ENCODE measurements at regions not wholly inside any gene's neighbourhood (a gene's known extent, or its start where the extent isn't known, plus 50 kb on each side); places are given as distances from the start of the nearest gene placed in this dataset.

DNA sequence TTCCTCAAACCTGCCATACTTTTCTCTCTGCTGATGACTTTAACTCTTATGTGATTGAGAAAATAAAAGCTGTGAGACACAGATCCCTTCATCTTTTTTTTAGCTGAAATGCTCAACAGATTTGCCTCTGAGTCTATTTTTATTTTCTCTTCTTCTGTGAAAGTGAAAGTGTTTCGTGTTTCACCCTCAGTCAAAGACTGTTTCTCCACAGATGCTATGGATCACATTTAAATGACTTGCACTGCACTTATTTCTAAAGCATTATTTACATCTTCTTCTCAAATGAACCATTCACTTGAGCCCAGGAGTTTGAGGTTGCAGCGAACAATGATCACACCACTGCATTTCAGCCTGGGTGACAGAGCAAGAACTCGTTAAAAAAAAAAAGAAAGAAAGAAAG lies 890.1 kb upstream of the PCDH20 start:
- TF ChIP-seq, protein P1, sequence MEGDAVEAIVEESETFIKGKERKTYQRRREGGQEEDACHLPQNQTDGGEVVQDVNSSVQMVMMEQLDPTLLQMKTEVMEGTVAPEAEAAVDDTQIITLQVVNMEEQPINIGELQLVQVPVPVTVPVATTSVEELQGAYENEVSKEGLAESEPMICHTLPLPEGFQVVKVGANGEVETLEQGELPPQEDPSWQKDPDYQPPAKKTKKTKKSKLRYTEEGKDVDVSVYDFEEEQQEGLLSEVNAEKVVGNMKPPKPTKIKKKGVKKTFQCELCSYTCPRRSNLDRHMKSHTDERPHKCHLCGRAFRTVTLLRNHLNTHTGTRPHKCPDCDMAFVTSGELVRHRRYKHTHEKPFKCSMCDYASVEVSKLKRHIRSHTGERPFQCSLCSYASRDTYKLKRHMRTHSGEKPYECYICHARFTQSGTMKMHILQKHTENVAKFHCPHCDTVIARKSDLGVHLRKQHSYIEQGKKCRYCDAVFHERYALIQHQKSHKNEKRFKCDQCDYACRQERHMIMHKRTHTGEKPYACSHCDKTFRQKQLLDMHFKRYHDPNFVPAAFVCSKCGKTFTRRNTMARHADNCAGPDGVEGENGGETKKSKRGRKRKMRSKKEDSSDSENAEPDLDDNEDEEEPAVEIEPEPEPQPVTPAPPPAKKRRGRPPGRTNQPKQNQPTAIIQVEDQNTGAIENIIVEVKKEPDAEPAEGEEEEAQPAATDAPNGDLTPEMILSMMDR (conservative IDR thresholded peaks at IDR 0.05; ENCODE audit: low read depth, low read length): no peak
- no peak overlapping the region for H3K4me3 ChIP-seq (ENCODE audit: low read depth, low read length)
- DNase-seq (ENCODE audit: low read depth): no peak

DNA sequence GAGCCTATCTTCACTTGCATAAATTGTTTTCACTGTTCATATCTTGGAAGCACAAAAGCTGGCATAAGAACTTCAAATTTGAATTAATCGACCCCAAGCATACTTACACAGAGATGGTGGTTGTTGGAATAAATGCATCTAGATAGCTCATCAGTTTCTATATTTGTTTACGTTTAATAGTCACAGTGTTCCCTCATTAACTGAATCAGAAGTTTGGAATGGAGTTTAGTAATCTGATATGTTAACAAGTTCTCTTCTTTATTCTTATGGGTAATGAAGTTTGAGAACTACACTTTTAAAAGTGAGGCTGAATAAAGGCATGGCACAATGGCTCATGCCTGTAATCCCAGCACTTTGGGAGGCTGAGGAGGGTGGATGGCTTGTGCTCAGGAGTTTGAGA lies 886.7 kb upstream of the PCDH20 start:
- DNase-seq (ENCODE audit: low read depth): no peak
- no peak overlapping the region for H3K4me3 ChIP-seq (ENCODE audit: low read depth, low read length)
- TF ChIP-seq, protein P1 (conservative IDR thresholded peaks at IDR 0.05; ENCODE audit: low read depth, low read length): no peak

DNA sequence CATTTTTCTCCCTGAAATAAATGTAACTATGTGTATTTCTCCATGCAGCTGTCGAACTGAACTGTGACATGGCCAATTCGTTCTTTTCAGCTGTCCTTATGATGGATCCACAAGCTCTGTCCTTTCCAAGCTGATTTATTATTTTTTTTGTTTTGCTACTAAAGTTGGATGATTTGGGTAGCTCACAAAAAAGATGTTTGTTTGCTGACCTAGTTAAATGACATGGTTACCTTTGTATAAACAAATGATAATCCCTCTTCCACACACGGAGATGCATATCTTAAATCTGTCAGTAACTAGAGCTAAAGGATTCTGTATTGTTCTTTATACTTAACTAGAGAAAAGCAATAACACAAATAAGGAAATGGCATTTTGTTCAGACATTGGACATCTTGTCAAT lies 884.3 kb upstream of the PCDH20 start:
- H3K4me3 ChIP-seq (ENCODE audit: low read depth, low read length): no peak overlapping the region
- TF ChIP-seq, protein P1 (conservative IDR thresholded peaks at IDR 0.05; ENCODE audit: low read depth, low read length): no peak
- no peak for DNase-seq (ENCODE audit: low read depth)

DNA sequence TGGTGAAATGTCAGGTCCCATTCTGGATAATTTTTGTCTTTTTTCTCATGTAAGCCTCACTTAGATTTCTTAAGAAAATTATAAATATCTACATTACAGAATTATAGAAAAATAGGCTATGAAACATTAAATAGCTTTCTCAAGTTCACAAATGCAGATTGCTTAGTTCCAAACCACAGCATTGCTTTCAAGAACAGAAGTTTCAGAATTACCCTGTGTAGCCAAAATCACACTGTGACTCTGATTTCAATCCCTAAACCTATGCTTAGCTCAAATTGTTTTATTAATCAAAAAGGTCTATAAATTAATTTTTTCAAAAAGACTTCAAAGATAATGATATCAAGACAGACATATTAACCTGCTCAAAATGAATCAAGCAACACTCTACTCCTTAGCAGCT lies 881.2 kb upstream of the PCDH20 start:
- H3K4me3 ChIP-seq (ENCODE audit: low read depth, low read length): no peak overlapping the region
- no peak for DNase-seq (ENCODE audit: low read depth)
- TF ChIP-seq, protein P1 (conservative IDR thresholded peaks at IDR 0.05; ENCODE audit: low read depth, low read length): no peak

DNA sequence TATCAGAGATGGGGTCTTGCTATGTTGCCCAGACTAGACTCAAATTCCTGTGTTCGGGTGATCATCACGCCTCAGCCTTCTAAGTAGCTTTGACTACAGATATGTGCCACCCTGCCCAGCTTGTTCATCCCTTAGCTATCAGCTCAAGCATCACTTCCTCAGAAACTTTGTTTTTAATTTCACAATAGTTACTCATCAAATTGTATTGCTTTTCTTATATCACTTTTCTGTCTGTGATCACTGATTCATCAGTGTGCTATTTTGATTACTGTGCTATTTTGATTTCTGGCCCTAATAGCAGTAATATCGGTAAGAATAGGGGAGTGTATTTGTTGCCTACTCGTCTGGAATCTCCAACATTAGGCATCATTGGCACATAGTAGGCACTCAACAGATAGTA lies 878.6 kb upstream of the PCDH20 start:
- TF ChIP-seq, protein P1 (conservative IDR thresholded peaks at IDR 0.05; ENCODE audit: low read depth, low read length): no peak
- no peak overlapping the region for H3K4me3 ChIP-seq (ENCODE audit: low read depth, low read length)
- no peak for DNase-seq (ENCODE audit: low read depth)

DNA sequence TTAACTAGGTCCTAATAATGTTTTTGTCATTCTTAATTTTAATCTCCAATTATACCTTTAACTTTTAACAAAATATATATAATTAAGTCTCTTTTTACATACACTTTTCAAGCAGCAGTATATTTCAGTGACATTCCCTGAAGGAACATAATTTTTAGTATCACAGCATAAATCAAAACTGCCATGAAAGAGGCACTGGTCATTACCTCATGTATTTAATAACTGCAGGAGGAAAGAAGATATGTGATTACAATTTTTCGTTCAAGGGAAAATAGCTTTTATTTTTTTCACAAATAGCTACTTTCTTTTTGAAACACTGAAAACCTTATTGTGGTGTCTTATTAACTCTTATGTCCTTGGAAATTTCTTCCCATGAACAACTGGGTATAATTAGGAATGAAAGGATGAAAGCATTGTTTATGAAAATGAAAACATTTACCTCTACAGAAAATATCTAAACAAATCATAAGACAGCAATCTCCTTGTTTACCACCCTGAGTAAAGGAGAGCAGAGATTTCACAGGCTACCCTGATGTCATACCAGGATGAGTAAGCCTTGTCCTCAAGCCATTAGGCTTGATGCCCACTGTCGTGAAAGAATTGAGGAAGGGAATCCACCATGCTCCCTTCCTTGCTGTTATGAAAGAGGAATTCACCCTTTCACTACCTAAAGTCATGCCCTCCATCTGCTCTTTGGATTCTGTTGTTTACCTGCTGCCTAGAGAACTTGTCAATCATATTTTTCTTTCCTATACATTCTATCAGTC lies 877.2 kb upstream of the PCDH20 start:
- TF ChIP-seq, protein P1 (conservative IDR thresholded peaks at IDR 0.05; ENCODE audit: low read depth, low read length): no peak
- no peak for DNase-seq (ENCODE audit: low read depth)
- H3K4me3 ChIP-seq (ENCODE audit: low read depth, low read length): no peak overlapping the region

DNA sequence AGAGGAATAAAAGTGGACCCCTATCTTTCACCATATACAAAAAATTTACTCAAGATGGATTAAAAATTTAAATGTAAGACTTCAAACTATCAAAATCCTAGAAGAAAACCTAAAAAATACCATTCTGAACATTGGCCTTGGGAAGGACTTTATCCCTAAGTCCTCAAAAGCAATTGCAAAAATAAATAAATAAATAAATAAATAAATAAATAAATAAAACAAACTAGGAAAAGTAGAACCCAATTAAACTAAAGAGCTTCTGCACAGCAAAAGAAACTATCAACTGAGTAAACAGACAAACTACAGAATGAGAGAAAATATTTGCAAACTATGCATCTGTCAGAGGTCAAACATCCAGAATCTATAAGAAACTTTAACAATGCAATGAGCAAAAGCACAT lies 874.9 kb upstream of the PCDH20 start:
- no peak for DNase-seq (ENCODE audit: low read depth)
- no peak overlapping the region for H3K4me3 ChIP-seq (ENCODE audit: low read depth, low read length)
- TF ChIP-seq, protein P1 (conservative IDR thresholded peaks at IDR 0.05; ENCODE audit: low read depth, low read length): no peak
